H9 (cell line): ENCODE measurements at regions not wholly inside any gene's neighbourhood (a gene's known extent, or its start where the extent isn't known, plus 50 kb on each side); places are given as distances from the start of the nearest gene placed in this dataset.
A peak's percentile ranks its signal among the peaks of the same experiment; 100 is the strongest.

Experiments used
- DNase-seq: peaks from one replicate; pipeline ENCODE4 v3.0.0-alpha.2; 2017
- H2AFZ ChIP-seq: one replicate; pipeline ENCODE4 v1.6.1; 2013; ENCODE audit warnings: mild to moderate bottlenecking, low read length, control low read depth, moderate library complexity
- H2AK5ac ChIP-seq: 2 replicates; pipeline ENCODE4 v1.6.1; 2013; ENCODE audit warnings: low read length, control low read depth, mixed read lengths; ENCODE audit not compliant: insufficient read length
- H2BK120ac ChIP-seq: one replicate; pipeline ENCODE4 v1.6.1; 2013; ENCODE audit warnings: low read depth, mild to moderate bottlenecking, low read length, control low read depth, inconsistent platforms; ENCODE audit not compliant: poor library complexity, severe bottlenecking
- H2BK12ac ChIP-seq: 2 replicates; pipeline ENCODE4 v1.6.1; 2013; ENCODE audit warnings: low read length, control low read depth, mixed read lengths, low read depth; ENCODE audit not compliant: insufficient read length
- H2BK15ac ChIP-seq: 2 replicates; pipeline ENCODE4 v1.6.1; 2013; ENCODE audit warnings: low read depth, low read length, control low read depth
- H2BK20ac ChIP-seq: one replicate; pipeline ENCODE4 v1.6.1; 2013; ENCODE audit warnings: low read depth, mild to moderate bottlenecking, low read length, control low read depth, inconsistent platforms; ENCODE audit not compliant: poor library complexity, severe bottlenecking
- H2BK5ac ChIP-seq: 2 replicates; pipeline ENCODE4 v1.6.1; 2013; ENCODE audit warnings: low read length, control low read depth, mixed read lengths; ENCODE audit not compliant: insufficient read length
- H3K14ac ChIP-seq: 2 replicates; pipeline ENCODE4 v1.6.1; 2013; ENCODE audit warnings: low read length, control low read depth; ENCODE audit not compliant: insufficient read depth
- H3K18ac ChIP-seq: 2 replicates; pipeline ENCODE4 v1.6.1; 2013; ENCODE audit warnings: low read depth, mild to moderate bottlenecking, mixed read lengths, low read length, control low read depth; ENCODE audit not compliant: insufficient read length
- H3K23ac ChIP-seq: 2 replicates; pipeline ENCODE4 v1.6.1; 2013; ENCODE audit warnings: low read length, control low read depth, mixed read lengths, low read depth; ENCODE audit not compliant: insufficient read length
- H3K23me2 ChIP-seq: 2 replicates; pipeline ENCODE4 v1.6.1; 2013; ENCODE audit warnings: low read depth, mild to moderate bottlenecking, mixed read lengths, low read length, control low read depth; ENCODE audit not compliant: insufficient read length, poor library complexity, severe bottlenecking
- H3K27ac ChIP-seq: 2 replicates; pipeline ENCODE4 v1.5.1; 2013; ENCODE audit warnings: low read length, control low read depth, mixed read lengths, low read depth; ENCODE audit not compliant: insufficient read length
- H3K27me3 ChIP-seq: 2 replicates; pipeline ENCODE4 v1.6.1; 2013; ENCODE audit warnings: low read length, control low read depth, inconsistent platforms; ENCODE audit not compliant: insufficient read depth
- H3K4ac ChIP-seq: 2 replicates; pipeline ENCODE4 v1.6.1; 2013; ENCODE audit warnings: low read depth, mild to moderate bottlenecking, control low read depth, inconsistent platforms, low read length, moderate library complexity
- H3K4me1 ChIP-seq: 2 replicates; pipeline ENCODE4 v1.6.1; 2013; ENCODE audit warnings: low read length, control low read depth, inconsistent platforms; ENCODE audit not compliant: insufficient read depth
- H3K4me2 ChIP-seq: 2 replicates; pipeline ENCODE4 v1.6.1; 2013; ENCODE audit warnings: low read length, control low read depth, mixed read lengths; ENCODE audit not compliant: insufficient read length, insufficient read depth
- H3K56ac ChIP-seq: 2 replicates; pipeline ENCODE4 v1.6.1; 2013; ENCODE audit warnings: low read depth, mild to moderate bottlenecking, mixed read lengths, low read length, control low read depth; ENCODE audit not compliant: insufficient read length
- H3K79me1 ChIP-seq: 2 replicates; pipeline ENCODE4 v1.6.1; 2013; ENCODE audit warnings: low read depth, mild to moderate bottlenecking, moderate library complexity, low read length, control low read depth, inconsistent platforms; ENCODE audit not compliant: insufficient read depth, poor library complexity, severe bottlenecking
- H3K79me2 ChIP-seq: 2 replicates; pipeline ENCODE4 v1.6.1; 2013; ENCODE audit warnings: low read length, control low read depth, inconsistent platforms; ENCODE audit not compliant: insufficient read depth
- H3K9ac ChIP-seq: 2 replicates; pipeline ENCODE4 v1.6.1; 2013; ENCODE audit warnings: low read length, control low read depth, mixed read lengths; ENCODE audit not compliant: insufficient read length; ENCODE audit errors: extremely low read depth
- H3K9me3 ChIP-seq: one replicate; pipeline ENCODE4 v1.6.1; 2013; ENCODE audit warnings: low read depth, low read length, inconsistent platforms; ENCODE audit not compliant: control insufficient read depth
- H3T11ph ChIP-seq: one replicate; pipeline ENCODE4 v1.6.1; 2013; ENCODE audit warnings: mild to moderate bottlenecking, low read length, control low read depth, inconsistent platforms
- H4K20me1 ChIP-seq: one replicate; pipeline ENCODE4 v1.6.1; 2013; ENCODE audit not compliant: control insufficient read depth, insufficient read length, insufficient read depth
- H4K5ac ChIP-seq: 2 replicates; pipeline ENCODE4 v1.6.1; 2013; ENCODE audit warnings: low read depth, mild to moderate bottlenecking, mixed read lengths, low read length, control low read depth; ENCODE audit not compliant: insufficient read length
- H4K8ac ChIP-seq: replicated peaks from 2 replicates; pipeline ENCODE4 v1.6.1; 2013; ENCODE audit warnings: low read length, control low read depth, mixed read lengths, low read depth; ENCODE audit not compliant: insufficient read length
- H4K91ac ChIP-seq: 2 replicates; pipeline ENCODE4 v1.6.1; 2013; ENCODE audit warnings: low read depth, mild to moderate bottlenecking, moderate library complexity, mixed read lengths, low read length, control low read depth; ENCODE audit not compliant: insufficient read length
- H3K27ac Mint-ChIP-seq, 3 experiments: 2 replicates in 2 of 3; 3 replicates in 1 of 3; pipeline ENCODE4 v1.8.0; 2020 to 2021; ENCODE audit warnings: mixed read lengths in 3 of 3, mild to moderate bottlenecking in 1 of 3, moderate library complexity in 1 of 3
- H3K27me3 Mint-ChIP-seq: 2 replicates; pipeline ENCODE4 v1.8.0; 2021; ENCODE audit warnings: low read depth, mild to moderate bottlenecking, moderate library complexity, mixed read lengths
- H3K36me3 Mint-ChIP-seq, 3 experiments: 2 replicates in 2 of 3; 3 replicates in 1 of 3; pipeline ENCODE4 v1.8.0; 2020 to 2021; ENCODE audit warnings: low read depth in 3 of 3, mixed read lengths in 3 of 3; ENCODE audit not compliant: insufficient read depth in 1 of 3
- H3K4me1 Mint-ChIP-seq, 2 experiments: 2 replicates each; pipeline ENCODE4 v1.8.0; 2020; ENCODE audit warnings: mixed read lengths in 2 of 2
- H3K4me3 Mint-ChIP-seq, 2 experiments: 2 replicates in 1 of 2; 3 replicates in 1 of 2; pipeline ENCODE4 v1.8.0; 2020 to 2021; ENCODE audit warnings: mild to moderate bottlenecking in 2 of 2, mixed read lengths in 2 of 2, moderate library complexity in 1 of 2
- H3K9me3 Mint-ChIP-seq, 2 experiments: 2 replicates in 1 of 2; 3 replicates in 1 of 2; pipeline ENCODE4 v1.8.0; 2020; ENCODE audit warnings: mild to moderate bottlenecking in 2 of 2, mixed read lengths in 2 of 2, moderate library complexity in 1 of 2
- CTCF ChIP-seq: fragments of 200-600 bp; sonication (generic); conservative IDR thresholded peaks from 3 replicates; pipeline ENCODE4 v1.8.0; 2021; ENCODE audit warnings: antibody characterized with exemption, mild to moderate bottlenecking
- WGBS: extraction: QIAGEN DNeasy Blood & Tissue Kit; methylation state at CpG from one replicate; pipeline ENCODE4 v1.1.7; 2013; ENCODE audit warnings: missing lambda C conversion rate, low lambda C conversion rate, mixed read lengths; ENCODE audit not compliant: insufficient read length; ENCODE audit errors: extremely low coverage; 5-methylcytosine and 5-hydroxymethylcytosine counted together

- no peak overlapping the region for H3K56ac ChIP-seq
- H2BK15ac ChIP-seq = no peak overlapping the region
- no peak overlapping the region for H2AFZ ChIP-seq
- H2BK120ac ChIP-seq = no peak overlapping the region
- no peak overlapping the region for H3K23ac ChIP-seq
- H4K91ac ChIP-seq = no peak overlapping the region
- H3K14ac ChIP-seq = no peak overlapping the region
- no peak overlapping the region for H4K8ac ChIP-seq
- no peak overlapping the region for H2BK12ac ChIP-seq
- H4K20me1 ChIP-seq = no peaks in the 10 kb centered on the region
- no peak overlapping the region for H3K18ac ChIP-seq
- no peaks in the 10 kb centered on the region for H3K27me3 Mint-ChIP-seq
- WGBS = no CpG with 5 or more reads among the region's 1 CpG
- H3K4me2 ChIP-seq = no peak overlapping the region
- no peak overlapping the region for H3K4ac ChIP-seq
- no peak overlapping the region for H2AK5ac ChIP-seq
- H3K27ac Mint-ChIP-seq = peak overlapping the region in 1 of 3 experiments; percentile 75; a peak in 1 of 7 replicates
- H3K79me2 ChIP-seq = no peaks in the 10 kb centered on the region
- H2BK5ac ChIP-seq = no peak overlapping the region
- no peak overlapping the region for H3K4me3 Mint-ChIP-seq
- H3K4me1 ChIP-seq = no peaks in the 10 kb centered on the region
- H3K9me3 Mint-ChIP-seq = peaks cover 13 to 19% of the 10 kb centered on the region in 2 experiments; a peak in 4 of 5 replicates
- no peak overlapping the region for H3K9ac ChIP-seq
- no peaks in the 10 kb centered on the region for H3K23me2 ChIP-seq
- H3K36me3 Mint-ChIP-seq = peaks cover 10 to 13% (median 10%) of the 10 kb centered on the region in 3 experiments; a peak in 6 of 7 replicates
- no peaks in the 10 kb centered on the region for H3K9me3 ChIP-seq
- H3K79me1 ChIP-seq = no peaks in the 10 kb centered on the region
- no peak overlapping the region for H2BK20ac ChIP-seq
- no peak overlapping the region for H4K5ac ChIP-seq
- no peak for TF ChIP-seq CTCF
- no peak overlapping the region for H3T11ph ChIP-seq
- no peaks in the 10 kb centered on the region for H3K27me3 ChIP-seq
- H3K27ac ChIP-seq = no peak overlapping the region
- DNase-seq = no peak
- H3K4me1 Mint-ChIP-seq = peaks cover 9 to 19% of the 10 kb centered on the region in 2 experiments
Measured at GRCh38 chr2:52127527-52127926, 1095.6 kb upstream of the NRXN1 start.
